Skeletal muscle satellite cell (primary cell): ENCODE measurements at regions not wholly inside any gene's neighbourhood (a gene's known extent, or its start where the extent isn't known, plus 50 kb on each side); places are given as distances from the start of the nearest gene placed in this dataset. TPM values are rescaled to one million over a fixed set of nuclear protein-coding genes. Genes with fewer than 3 reads are reported as not detected.
"Not testable (repeated sequence)": the region's sequence is repeated elsewhere in the genome, so short reads cannot be mapped to it uniquely, and the experiment has no call there.

Experiments
- H3K27me3 ChIP-seq: 2 replicates; pipeline ENCODE4 v1.7.0; 2013; ENCODE audit warnings: low read length; ENCODE audit not compliant: control insufficient read depth, insufficient read depth
- H3K36me3 ChIP-seq: 2 replicates; pipeline ENCODE4 v1.7.0; 2013; ENCODE audit warnings: mild to moderate bottlenecking, control low read depth, low read length; ENCODE audit not compliant: insufficient read depth
- H3K4me1 ChIP-seq: 2 replicates; pipeline ENCODE4 v1.7.0; 2013; ENCODE audit warnings: low read length; ENCODE audit not compliant: control insufficient read depth, insufficient read depth
- H3K4me2 ChIP-seq: 2 replicates; pipeline ENCODE4 v1.7.0; 2013; ENCODE audit warnings: mild to moderate bottlenecking, low read length
- H3K4me3 ChIP-seq: 2 replicates; pipeline ENCODE4 v1.7.0; 2013; ENCODE audit warnings: low read length
- H3K9ac ChIP-seq: 2 replicates; pipeline ENCODE4 v1.7.0; 2013; ENCODE audit warnings: mild to moderate bottlenecking, low read depth, low read length, moderate library complexity
- H3K9me3 ChIP-seq: replicated peaks from 2 replicates; pipeline ENCODE4 v1.7.0; 2013; ENCODE audit warnings: mild to moderate bottlenecking, control low read depth, low read length
- small RNA-seq: library from RNA; depleted of rRNA; stranded (forward); fragments of <200 nt; gene quantifications from one replicate; pipeline ENCODE3, GENCODE V24; 2012

DNA sequence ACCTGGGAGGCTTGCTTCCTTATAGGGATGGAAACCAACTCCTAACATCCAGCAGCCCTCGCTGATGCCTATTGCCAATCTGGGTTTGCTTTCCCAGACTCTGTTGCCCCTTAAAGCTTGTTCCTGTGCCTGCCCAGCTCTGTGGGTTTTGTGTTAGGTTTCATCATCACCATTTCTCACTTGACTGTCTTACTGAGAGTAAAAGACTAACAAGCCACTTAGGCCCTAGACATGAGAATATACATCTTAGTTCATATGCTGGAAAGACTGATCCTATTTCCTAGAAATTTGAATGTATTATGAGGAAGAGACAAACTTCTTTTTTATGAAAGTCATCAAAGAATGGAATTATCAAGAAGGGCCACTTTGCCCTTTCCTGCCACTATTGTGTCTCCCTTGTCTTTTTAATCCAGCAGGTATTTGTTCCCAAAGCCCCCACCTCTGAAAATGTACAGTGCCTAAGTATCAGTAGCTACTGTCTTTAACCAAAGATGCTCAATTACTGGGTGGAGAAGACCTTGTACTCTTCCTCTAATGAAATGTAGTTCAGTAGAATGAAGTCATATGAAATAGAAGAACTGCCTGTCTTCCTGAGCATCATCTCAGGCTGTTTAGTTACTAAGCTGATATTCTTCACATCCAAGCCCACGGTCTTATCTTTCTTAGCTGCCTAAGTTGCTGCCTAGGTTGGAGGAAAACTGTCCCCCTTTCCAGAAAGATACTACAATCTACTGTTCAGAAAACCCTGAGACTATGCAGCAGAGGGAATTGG lies 59.8 kb upstream of the ZPLD1 start:
- H3K9ac ChIP-seq = no peak overlapping the region
- no peaks in the 10 kb centered on the region for H3K4me1 ChIP-seq
- H3K4me2 ChIP-seq = no peak overlapping the region
- no peaks in the 10 kb centered on the region for H3K27me3 ChIP-seq
- H3K9me3 ChIP-seq = no peaks in the 10 kb centered on the region
- H3K36me3 ChIP-seq = no peaks in the 10 kb centered on the region
- H3K4me3 ChIP-seq = no peak overlapping the region

DNA sequence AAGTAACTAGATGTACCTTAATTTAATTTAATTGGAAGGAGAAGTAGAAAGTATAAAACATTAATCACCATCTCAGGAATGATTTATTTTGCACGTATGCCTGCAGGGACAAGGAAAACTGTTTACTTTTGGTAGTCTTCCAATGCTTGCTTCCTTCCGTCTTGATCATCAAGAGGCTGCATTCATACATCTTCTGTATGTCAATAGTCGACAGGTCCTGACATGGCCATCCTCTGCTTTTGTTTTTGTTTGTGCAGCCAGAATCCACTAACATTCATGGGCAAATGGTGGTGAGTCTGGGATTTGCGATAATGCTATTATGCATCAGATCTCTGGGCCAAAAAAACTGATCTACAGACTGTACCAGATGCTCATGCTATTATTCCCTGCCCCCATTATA lies 56.6 kb upstream of the ZPLD1 start:
- Histone ChIP-seq H3K4me3 (no peak overlapping the region), H3K4me1 (no peaks in the 10 kb centered on the region), H3K9me3 (no peaks in the 10 kb centered on the region)

DNA sequence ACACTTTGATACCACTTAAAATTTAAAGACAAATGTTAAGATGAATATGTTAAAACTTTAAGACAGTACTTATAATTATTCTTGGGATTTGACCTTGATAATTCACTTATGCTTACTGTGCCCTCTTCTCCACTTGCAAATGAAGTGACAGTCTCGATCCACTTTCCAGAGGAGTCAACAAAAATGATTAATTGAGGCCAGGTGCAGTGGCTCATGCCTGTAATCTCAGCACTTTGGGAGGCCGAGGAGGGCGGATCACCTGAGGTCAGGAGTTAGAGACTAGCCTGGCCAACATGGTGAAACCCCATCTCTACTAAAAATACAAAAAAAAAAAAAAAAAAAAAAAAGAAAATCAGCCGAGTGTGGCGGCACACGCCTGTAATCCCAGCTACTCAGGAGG lies 52.6 kb upstream of the ZPLD1 start:
- not testable (repeated sequence) for H3K36me3 ChIP-seq, H3K9me3 ChIP-seq, H3K27me3 ChIP-seq, H3K4me2 ChIP-seq, H3K4me3 ChIP-seq, H3K9ac ChIP-seq, H3K4me1 ChIP-seq

More for the DNA sequence above, 56.6 kb upstream of the ZPLD1 start:
- no peak overlapping the region for H3K4me2 ChIP-seq
- H3K36me3 ChIP-seq = no peaks in the 10 kb centered on the region
- no peaks in the 10 kb centered on the region for H3K27me3 ChIP-seq
- H3K9ac ChIP-seq = no peak overlapping the region

Small RNA genes lying in the stretch of these regions (small RNA-seq; reads per million reads assigned to genes)
- gene AC106712.1 (not detected), gene RF00019 (not detected)
